HG02870 (cell line): ENCODE measurements at regions not wholly inside any gene's neighbourhood (a gene's known extent, or its start where the extent isn't known, plus 50 kb on each side); places are given as distances from the start of the nearest gene placed in this dataset.
"Not testable (repeated sequence)": the region's sequence is repeated elsewhere in the genome, so short reads cannot be mapped to it uniquely, and the experiment has no call there.

ENCODE experiments used
- ATAC-seq: cut with Tn5 transposase; IDR thresholded peaks from one replicate; pipeline ENCODE4 v1.9.1; 2021; ENCODE audit warnings: mild to moderate bottlenecking, moderate library complexity; ENCODE audit not compliant: unreplicated experiment

DNA sequence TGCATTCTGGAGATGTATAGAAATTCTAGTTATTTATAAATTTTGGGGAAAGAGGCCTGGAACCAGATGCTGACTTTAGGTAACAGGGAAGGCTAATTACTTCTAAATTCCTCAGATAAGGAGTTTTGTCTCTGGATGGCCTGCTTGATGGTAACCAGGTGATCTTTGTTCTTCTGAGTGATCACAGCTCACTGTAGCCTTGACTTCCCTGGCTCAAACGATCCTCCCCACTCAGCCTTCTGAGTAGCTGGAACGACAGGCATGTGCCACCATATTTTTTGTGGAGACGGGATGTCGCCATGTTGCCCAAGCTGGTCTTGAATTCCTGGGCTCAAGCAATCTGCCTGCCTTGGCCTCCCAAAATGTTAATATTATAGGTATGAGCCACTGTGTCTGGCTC is 54.4 kb upstream of the MSH6 start:
- ATAC-seq: no peak

GRCh38 chr2:47727956-47728355 is 55.0 kb upstream of the MSH6 start:
- ATAC-seq: no peak

- ATAC-seq: not testable (repeated sequence)
Observed at GRCh38 chr2:47726978-47727377, 56.0 kb upstream of the MSH6 start.

GRCh38 chr2:47725808-47726207 is 57.1 kb upstream of the MSH6 start:
- ATAC-seq: peak; percentile 21

DNA sequence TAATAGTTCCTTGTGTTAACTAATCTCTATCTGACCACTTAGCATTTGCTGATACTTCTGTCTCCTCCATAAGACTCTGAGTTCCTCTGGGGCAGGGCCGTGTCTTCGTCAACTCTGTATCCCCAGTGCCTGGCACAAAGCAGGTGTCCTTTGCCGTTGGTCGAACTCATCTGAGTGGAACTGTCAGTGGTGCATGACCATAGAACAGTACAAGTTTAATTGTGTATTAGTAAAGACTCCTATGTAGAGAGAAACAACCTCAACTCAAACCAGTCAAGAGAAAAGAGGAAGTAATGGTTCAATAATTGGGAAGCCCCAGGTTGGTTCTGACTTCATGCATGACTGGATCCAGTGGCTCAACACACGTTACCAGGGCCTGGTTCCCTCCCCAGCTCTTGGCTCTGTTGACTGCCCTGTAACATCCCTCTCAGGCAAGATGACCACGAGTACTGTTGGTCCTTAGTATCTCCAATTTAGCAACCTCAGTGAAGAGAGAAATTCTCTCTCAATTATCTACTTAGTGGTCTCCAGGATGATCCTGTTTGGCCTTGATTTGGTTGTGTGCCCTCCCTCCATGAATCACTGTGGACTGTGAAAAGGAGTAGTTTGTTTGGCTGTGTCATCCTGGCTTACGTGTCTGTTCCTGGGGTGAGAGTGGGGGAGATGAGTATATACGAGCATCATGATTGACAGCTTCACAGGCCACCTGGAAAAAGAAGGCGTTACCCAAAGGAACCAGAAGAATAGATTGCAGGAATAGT is 58.5 kb upstream of the MSH6 start:
- ATAC-seq: peak; percentile 84

DNA sequence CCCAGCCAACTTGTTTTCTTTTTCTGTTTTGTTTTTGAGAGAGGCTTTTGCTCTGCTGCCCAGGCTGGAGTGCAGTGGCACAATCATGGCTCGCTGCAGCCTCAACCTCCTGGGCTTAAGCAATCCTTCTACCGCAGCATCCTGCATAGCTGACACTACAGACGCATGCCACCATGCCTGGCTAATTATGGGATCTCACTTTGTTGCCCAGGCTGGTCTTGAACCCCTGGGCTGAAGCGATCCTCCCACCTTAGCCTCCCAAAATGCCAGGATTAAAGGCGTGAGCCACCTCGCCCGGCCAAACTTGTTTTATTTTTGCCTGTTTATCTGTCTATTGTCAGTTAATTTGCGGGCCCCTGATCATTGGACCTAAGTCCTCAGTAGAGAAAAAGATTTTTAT is 61.6 kb upstream of the MSH6 start:
- ATAC-seq: no peak

DNA sequence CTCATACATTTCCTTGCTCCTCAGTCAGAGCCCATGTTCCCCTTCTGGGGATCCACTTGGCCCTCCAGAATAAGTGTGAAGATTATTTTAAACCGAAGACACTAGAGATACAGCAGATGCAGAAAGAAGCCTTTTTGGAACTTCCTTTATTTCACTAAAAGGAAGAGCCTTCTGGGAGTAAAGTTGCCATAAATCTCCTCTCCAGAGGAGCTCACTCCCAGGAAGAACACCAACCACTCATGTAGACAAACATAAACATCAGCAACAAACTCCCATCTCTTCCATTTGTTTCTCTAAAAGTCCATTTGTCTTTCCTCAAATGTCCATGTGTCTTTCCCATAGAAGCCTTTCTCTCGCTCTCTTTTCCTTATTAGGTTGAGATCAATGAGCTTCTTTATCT is 62.4 kb upstream of the MSH6 start:
- ATAC-seq: no peak

- no peak for ATAC-seq
Observed at GRCh38 chr2:47720036-47720435, 62.9 kb upstream of the MSH6 start.

GRCh38 chr2:47719099-47719498 is 63.8 kb upstream of the MSH6 start:
- ATAC-seq: peak; percentile 66

DNA sequence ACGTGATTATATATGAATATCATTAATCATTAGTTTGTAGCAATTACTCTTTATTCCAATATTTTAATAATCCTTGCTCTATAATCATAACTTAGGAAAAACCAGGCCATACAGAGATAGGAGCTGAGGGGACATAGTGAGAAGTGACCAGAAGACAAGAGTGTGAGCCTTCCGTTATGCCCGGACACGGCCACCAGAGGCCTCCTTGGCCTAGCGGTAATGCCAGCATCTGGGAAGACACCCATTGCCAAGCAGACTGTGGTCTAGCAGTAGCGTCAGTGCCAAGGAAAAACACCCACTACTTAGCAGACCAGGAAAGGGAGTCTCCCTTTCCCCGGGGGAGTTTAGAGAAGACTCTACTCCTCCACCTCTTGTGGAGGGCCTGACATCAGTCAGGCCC is 66.6 kb upstream of the MSH6 start:
- not testable (repeated sequence) for ATAC-seq

DNA sequence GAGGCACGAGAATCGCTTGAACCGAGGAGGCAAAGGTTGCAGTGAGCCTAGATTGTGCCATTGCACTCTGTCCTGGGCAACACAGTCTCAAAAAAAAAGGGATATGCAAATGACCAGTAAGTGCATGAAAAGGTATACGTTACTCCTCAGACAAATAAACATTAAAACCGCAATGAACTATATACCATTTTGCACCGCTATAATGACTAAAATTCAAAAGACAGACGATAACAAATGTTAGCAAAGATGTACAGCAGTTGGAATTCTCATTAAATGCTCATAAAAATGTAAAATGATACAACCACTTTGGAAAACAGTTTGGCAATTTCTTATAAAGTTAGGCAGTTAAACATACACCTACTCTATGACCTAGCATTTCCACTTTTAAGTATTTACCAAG is 67.4 kb upstream of the MSH6 start:
- ATAC-seq: no peak

- ATAC-seq: peak; percentile 84
Observed at GRCh38 chr2:47708801-47709499, 74.0 kb upstream of the MSH6 start.

GRCh38 chr2:47704287-47704686 is 78.7 kb upstream of the MSH6 start:
- ATAC-seq: no peak

DNA sequence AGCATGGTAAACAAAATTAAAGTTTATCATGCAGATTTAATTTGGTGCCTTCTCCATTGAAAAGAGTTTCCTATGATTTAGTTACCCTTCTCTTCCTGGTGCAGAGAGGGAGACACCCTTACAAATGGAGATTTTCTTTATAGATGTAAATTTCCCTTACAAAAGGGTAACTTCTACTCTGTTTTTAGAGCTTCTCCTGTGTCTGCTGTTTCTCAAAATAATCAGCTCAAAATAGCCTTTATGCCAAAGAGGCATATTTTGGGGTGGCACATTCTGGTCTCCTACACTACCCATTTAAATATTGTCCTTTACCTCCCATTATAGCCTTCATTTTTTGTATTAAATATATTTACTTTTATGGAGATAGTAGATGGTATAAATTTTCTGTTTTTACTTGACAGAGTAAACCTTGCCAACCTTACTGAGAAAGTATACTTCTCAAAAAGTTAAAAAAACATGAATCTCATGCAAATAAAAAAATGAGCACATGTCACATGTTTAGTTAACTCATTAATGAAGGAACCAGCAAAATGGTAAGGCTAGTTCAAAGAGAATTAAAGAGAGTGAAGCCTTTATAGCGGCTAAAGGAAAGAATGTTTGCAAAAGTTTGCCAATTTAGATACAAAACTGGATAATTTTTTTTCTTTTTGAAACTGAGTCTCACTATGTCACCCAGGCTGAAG is 83.3 kb upstream of the MSH6 start:
- no peak for ATAC-seq

GRCh38 chr2:47698436-47698972 is 84.4 kb upstream of the MSH6 start:
- not testable (repeated sequence) for ATAC-seq

DNA sequence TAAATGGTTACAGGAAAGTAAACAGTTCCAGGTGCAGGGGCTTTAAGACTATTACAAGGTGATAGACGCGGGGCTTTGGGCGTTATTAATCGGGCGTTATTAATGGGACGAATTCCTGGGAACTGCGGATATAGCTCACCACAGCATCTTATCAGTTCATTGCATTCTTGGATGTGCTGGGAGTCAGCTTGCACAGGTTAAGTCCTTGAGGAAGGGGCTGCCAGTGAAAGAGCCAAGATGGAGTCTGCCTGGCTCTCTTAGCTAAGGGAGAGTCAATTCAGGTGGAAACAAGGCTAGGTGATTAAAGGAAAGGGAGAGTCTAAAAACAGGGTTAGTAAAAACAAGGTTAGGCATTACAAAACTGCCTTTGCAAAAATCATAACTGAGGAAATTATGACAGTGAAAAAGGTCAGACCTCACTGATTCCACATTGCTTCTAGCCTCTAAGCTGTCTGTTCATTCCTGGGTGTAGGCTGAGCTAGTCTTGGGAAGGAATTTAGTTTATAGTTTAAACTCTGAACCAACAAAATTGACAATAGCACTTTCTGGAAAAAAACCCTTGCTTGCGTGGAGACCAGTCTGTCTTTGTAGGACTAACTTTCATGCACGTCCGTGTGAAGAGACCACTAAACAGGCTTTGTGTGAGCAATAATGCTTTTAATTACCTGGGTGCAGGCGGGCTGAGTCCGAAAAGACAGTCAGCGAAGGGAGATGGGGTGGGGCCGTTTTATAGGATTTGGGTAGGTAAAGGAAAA is 85.1 kb upstream of the MSH6 start:
- not testable (repeated sequence) for ATAC-seq

GRCh38 chr2:47697000-47697601 is 85.8 kb upstream of the MSH6 start:
- ATAC-seq: peak; percentile 86

- ATAC-seq: no peak
Observed at GRCh38 chr2:47696478-47696831, 86.5 kb upstream of the MSH6 start.

- ATAC-seq: no peak
Observed at GRCh38 chr2:47695800-47696477, 87.0 kb upstream of the MSH6 start.

DNA sequence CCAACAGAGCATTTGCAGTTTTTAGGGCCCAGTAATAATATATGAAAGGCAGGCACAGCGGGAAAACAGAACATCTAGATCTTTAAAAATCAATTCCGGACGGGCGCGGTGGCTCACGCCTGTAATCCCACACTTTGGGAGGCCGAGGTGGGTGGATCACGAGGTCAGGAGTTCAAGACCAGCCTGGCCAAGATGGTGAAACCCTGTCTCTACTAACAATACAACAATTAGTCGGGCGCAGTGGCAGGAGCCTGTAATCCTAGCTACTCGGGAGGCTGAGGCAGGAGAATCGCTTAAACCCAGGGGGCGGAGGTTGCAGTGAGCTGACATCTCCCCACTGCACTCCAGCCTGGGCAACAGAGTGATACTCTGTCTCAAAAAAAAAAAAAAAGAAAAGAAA is 88.5 kb upstream of the MSH6 start:
- ATAC-seq: not testable (repeated sequence)
